ENCODE measurements at regions not wholly inside any gene's neighbourhood (a gene's known extent, or its start where the extent isn't known, plus 50 kb on each side); places are given as distances from the start of the nearest gene placed in this dataset.

DNA sequence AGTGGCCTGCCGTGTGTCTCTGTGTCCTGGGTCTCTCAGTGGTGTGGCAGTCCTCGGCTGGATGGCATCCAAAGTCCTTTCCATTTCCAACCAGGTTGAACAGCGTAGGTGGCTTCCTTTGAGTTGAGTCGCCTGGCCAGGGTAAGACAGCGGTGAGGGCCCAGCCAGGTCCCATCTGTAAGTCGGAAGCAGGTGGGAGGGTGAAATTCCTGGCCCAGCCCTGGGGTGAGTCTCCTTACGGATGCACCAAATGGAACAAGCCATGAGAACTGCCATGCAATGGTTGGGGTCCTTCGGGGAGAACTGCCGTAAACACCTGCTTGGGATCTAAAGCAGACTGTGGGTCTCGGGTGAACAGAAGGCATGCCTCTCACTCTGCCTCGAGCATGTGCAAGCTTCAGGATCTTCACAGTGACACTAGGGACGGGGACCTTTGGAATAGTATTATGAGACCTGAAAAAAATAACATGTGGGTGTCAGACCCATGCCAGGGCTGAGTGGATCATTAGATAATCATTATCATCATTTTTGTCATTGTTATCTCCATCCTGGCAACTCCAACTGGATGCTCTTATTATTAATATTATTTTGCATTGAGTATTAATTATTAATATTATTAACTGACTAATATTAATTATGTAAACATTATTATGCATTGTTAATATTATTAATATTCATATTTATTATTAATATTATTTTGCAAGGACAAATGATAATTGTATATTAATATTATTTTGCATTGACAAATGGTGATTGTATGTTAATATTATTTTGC, 57.7 kb upstream of the LINC01488 start:
- Histone ChIP-seq H3K9me3 (ENCODE audit: control insufficient read depth in 1 of 2, insufficient read depth in 1 of 2, low read depth in 1 of 2, low read length in 2 of 2) (peaks cover 0 to 7% of the 10 kb centered on the region in 2 experiments; a peak in 1 of 4 replicates), H3K27ac (ENCODE audit: low read depth, low read length) (no peak overlapping the region), H3K4me3 (replicated peaks in 1 of 2; ENCODE audit: low read depth in 1 of 2, low read length in 2 of 2) (no peak overlapping the region), H2AFZ (ENCODE audit: low read depth, low read length, poor library complexity, severe bottlenecking) (no peak overlapping the region), H3K9me2 (ENCODE audit: insufficient read depth) (no peaks in the 10 kb centered on the region), H3K36me3 (ENCODE audit: control insufficient read depth in 1 of 2, insufficient read depth in 2 of 2, low read length in 2 of 2) (no peaks in the 10 kb centered on the region), H3K9ac (ENCODE audit: low read length) (no peak overlapping the region), H3K27me3 (ENCODE audit: insufficient read depth, low read length) (no peaks in the 10 kb centered on the region), H3K4me2 (ENCODE audit: low read length) (no peak overlapping the region), H4K20me1 (ENCODE audit: insufficient read depth) (no peaks in the 10 kb centered on the region), H3K79me2 (ENCODE audit: insufficient read depth, low read length) (no peaks in the 10 kb centered on the region), H3K4me1 (ENCODE audit: control insufficient read depth in 1 of 2, insufficient read depth in 2 of 2, low read length in 2 of 2) (peaks cover 18 to 40% of the 10 kb centered on the region in 2 experiments)
- no peak for TF ChIP-seq ZFX (IDR thresholded peaks at IDR 0.05)
- no peak for TF ChIP-seq EZH2 (IDR thresholded peaks at IDR 0.05)
- TF ChIP-seq, protein P1, sequence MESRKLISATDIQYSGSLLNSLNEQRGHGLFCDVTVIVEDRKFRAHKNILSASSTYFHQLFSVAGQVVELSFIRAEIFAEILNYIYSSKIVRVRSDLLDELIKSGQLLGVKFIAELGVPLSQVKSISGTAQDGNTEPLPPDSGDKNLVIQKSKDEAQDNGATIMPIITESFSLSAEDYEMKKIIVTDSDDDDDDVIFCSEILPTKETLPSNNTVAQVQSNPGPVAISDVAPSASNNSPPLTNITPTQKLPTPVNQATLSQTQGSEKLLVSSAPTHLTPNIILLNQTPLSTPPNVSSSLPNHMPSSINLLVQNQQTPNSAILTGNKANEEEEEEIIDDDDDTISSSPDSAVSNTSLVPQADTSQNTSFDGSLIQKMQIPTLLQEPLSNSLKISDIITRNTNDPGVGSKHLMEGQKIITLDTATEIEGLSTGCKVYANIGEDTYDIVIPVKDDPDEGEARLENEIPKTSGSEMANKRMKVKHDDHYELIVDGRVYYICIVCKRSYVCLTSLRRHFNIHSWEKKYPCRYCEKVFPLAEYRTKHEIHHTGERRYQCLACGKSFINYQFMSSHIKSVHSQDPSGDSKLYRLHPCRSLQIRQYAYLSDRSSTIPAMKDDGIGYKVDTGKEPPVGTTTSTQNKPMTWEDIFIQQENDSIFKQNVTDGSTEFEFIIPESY (IDR thresholded peaks at IDR 0.05; ENCODE audit: extremely low read depth, insufficient replicate concordance, low read length), result no peak
- TF ChIP-seq EGR1 (IDR thresholded peaks at IDR 0.05; ENCODE audit: low read depth), result no peak
- no peak for TF ChIP-seq CTCF (IDR thresholded peaks at IDR 0.05 in 2 of 3, conservative IDR thresholded peaks at IDR 0.05 in 1 of 3; ENCODE audit: borderline replicate concordance in 1 of 3, insufficient read depth in 1 of 3, low read depth in 2 of 3, low read length in 2 of 3)
- TF ChIP-seq ELF1 (IDR thresholded peaks at IDR 0.05; ENCODE audit: borderline replicate concordance, low read depth), result no peak
- no peak for TF ChIP-seq CEBPB (IDR thresholded peaks at IDR 0.05; ENCODE audit: low read depth)
- CTCF ChIA-PET, result no interaction called here
- DNase-seq (ENCODE audit: low read depth, low spot score), result no peak
- ATAC-seq, result no peak
- RAD21 ChIA-PET (ENCODE audit: low non-redundant PET in 1 of 2, low total read pairs in 2 of 2, uncharacterized antibody in 2 of 2, unreplicated experiment in 2 of 2), result no interaction called here
- intact Hi-C loops (cut with micrococcal nuclease), result no loop called here
- POLR2A ChIA-PET, result no interaction called here
- no TSS peak for BruUV-seq (replicated peaks)
